H1 (cell line): ENCODE measurements at regions not wholly inside any gene's neighbourhood (a gene's known extent, or its start where the extent isn't known, plus 50 kb on each side); places are given as distances from the start of the nearest gene placed in this dataset.

Experiments used
- ASH2L ChIP-seq: fragments of 200-600, 300-600 bp; sonication (generic); IDR thresholded peaks from one replicate; pipeline ENCODE4 v1.7.1; 2017; ENCODE audit warnings: low read length
- CHD7 ChIP-seq: fragments of 300-600 bp; sonication (generic); IDR thresholded peaks from 2 replicates; pipeline ENCODE4 v1.7.1; 2012; ENCODE audit warnings: low read length, moderate library complexity, mild to moderate bottlenecking, inconsistent platforms; ENCODE audit not compliant: insufficient replicate concordance
- EZH2 ChIP-seq: fragments of 200-600 bp; sonication (generic); IDR thresholded peaks from 2 replicates; pipeline ENCODE4 v1.7.1; 2012; ENCODE audit warnings: low read depth, mild to moderate bottlenecking, moderate library complexity, low read length, inconsistent platforms; ENCODE audit not compliant: severe bottlenecking
- MAX ChIP-seq: IDR thresholded peaks from 2 replicates; pipeline ENCODE4 v1.6.1; 2012; ENCODE audit warnings: inconsistent platforms
- NANOG ChIP-seq: IDR thresholded peaks from 2 replicates; pipeline ENCODE4 v1.6.1; 2011; ENCODE audit warnings: low read length, low read depth, mild to moderate bottlenecking, inconsistent platforms; ENCODE audit not compliant: insufficient read depth, poor library complexity, severe bottlenecking
- POLR2A ChIP-seq, 2 experiments: IDR thresholded peaks; 1 replicate in 1 of 2; 2 replicates in 1 of 2; pipeline ENCODE4 v1.6.1; 2011; ENCODE audit warnings: low read depth in 2 of 2, low read length in 2 of 2, mild to moderate bottlenecking in 2 of 2; ENCODE audit errors: control extremely low read depth in 1 of 2
- SP2 ChIP-seq: IDR thresholded peaks from 2 replicates; pipeline ENCODE4 v1.6.1; 2012; ENCODE audit warnings: mild to moderate bottlenecking, low read length, inconsistent platforms
- SP4 ChIP-seq: IDR thresholded peaks from 2 replicates; pipeline ENCODE4 v1.6.1; 2012; ENCODE audit warnings: low read length, inconsistent platforms
- SUZ12 ChIP-seq: fragments of 200-600 bp; sonication (generic); IDR thresholded peaks from 2 replicates; pipeline ENCODE4 v1.6.1; 2012; ENCODE audit warnings: mild to moderate bottlenecking, inconsistent platforms, low read length, moderate library complexity, mixed read lengths
- TCF12 ChIP-seq: IDR thresholded peaks from 2 replicates; pipeline ENCODE4 v1.6.1; 2011; ENCODE audit warnings: low read depth, mild to moderate bottlenecking, low read length
- YY1 ChIP-seq: IDR thresholded peaks from 2 replicates; pipeline ENCODE4 v1.6.1; 2011; ENCODE audit warnings: low read depth, mild to moderate bottlenecking, low read length

GRCh38 chr12:42732908-42733411 lies 143.4 kb upstream of the PRICKLE1 start (continued):
- TF ChIP-seq CHD7 (no peak), TCF12 (no peak), SUZ12 (no peak), MAX (no peak), EZH2 (no peak), NANOG (no peak), POLR2A (IDR thresholded peaks at IDR 0.05; ENCODE audit: control extremely low read depth in 1 of 2, low read depth in 2 of 2, low read length in 2 of 2) (no peak), SP2 (no peak), YY1 (no peak), SP4 (no peak), ASH2L (no peak)
